ENCODE measurements at regions not wholly inside any gene's neighbourhood (a gene's known extent, or its start where the extent isn't known, plus 50 kb on each side); places are given as distances from the start of the nearest gene placed in this dataset.

GRCh38 chr10:123275136-123275564 lies 120.9 kb downstream of the BUB3 start:
- TF ChIP-seq EZH2 (IDR thresholded peaks at IDR 0.05) (no peak), CTCF (IDR thresholded peaks at IDR 0.05) (no peak), EZH2phosphoT487 (IDR thresholded peaks at IDR 0.05) (no peak)

All from neural progenitor cell (in vitro differentiated cells).